ENCODE measurements at regions not wholly inside any gene's neighbourhood (a gene's known extent, or its start where the extent isn't known, plus 50 kb on each side); places are given as distances from the start of the nearest gene placed in this dataset.

DNA sequence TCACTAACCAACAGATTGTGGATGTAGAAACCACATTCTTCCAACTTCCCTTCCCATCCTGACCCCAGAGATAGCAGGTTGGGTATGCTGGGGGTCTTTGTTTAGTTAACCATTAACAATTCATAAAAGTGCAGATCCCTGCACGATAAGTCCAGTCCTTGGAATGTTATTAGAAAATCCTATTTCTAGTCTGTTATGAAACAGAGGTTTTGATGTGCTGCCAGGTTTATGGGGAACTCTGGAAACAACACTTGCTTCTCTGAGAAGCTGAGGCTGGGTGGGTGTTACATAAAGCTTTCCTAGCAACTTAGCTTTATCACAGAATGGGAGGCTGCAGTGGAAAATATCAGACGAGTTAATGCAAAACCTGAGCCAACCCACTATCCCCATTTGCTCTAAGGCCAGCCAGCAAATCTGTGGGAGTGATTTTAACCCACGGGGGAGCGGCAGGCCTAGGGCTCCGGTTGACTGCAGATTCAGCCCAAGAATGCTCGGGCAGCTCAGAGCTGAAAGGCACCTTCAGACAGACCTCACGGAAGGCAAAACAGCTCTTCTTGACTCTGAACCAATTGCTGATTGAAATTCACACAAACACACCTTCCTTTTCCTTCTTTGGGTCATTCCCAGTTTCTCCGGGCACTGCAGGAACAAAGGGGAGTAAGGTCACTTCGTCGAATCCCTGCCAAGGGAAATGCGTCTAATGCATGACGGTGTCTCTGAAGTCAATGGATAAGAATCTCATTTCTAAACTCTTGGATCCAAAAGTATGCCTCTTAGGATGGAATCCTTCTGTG lies 111.7 kb upstream of the IRF2BP2 start (continued):
- TF ChIP-seq, protein P1, sequence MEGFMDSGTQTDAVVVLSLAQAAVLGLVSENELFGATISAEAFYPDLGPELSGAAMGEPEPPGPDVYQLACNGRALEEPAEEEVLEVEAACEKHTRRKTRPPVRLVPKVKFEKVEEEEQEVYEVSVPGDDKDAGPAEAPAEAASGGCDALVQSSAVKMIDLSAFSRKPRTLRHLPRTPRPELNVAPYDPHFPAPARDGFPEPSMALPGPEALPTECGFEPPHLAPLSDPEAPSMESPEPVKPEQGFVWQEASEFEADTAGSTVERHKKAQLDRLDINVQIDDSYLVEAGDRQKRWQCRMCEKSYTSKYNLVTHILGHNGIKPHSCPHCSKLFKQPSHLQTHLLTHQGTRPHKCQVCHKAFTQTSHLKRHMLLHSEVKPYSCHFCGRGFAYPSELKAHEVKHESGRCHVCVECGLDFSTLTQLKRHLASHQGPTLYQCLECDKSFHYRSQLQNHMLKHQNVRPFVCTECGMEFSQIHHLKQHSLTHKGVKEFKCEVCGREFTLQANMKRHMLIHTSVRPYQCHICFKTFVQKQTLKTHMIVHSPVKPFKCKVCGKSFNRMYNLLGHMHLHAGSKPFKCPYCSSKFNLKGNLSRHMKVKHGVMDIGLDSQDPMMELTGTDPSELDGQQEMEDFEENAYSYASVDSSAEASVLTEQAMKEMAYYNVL (CRISPR knock-in tag; IDR thresholded peaks at IDR 0.05; ENCODE audit: borderline replicate concordance), result peak; percentile 84
- no peak for TF ChIP-seq NFIB (CRISPR knock-in tag; IDR thresholded peaks at IDR 0.05; ENCODE audit: borderline replicate concordance)
- TF ChIP-seq IKZF4 (CRISPR knock-in tag; IDR thresholded peaks at IDR 0.05; ENCODE audit: borderline replicate concordance, low read depth, not compliant biosample characterization), result no peak
- peak; percentile 72; the same call in 1 of the 2 replicates for TF ChIP-seq SOX13 (IDR thresholded peaks at IDR 0.05)
- peak in 1 of 2 experiments; percentile 91; a peak in 2 of 4 replicates for TF ChIP-seq SOX13 (CRISPR knock-in tag; conservative IDR thresholded peaks at IDR 0.05 in 1 of 2, IDR thresholded peaks at IDR 0.05 in 1 of 2)
- no peak for TF ChIP-seq ZSCAN30 (CRISPR knock-in tag; IDR thresholded peaks at IDR 0.05)
- no peak for TF ChIP-seq ZNF724P (CRISPR knock-in tag; IDR thresholded peaks at IDR 0.05; ENCODE audit: borderline replicate concordance)
- no peak for TF ChIP-seq ATRX (CRISPR knock-in tag; IDR thresholded peaks at IDR 0.05; ENCODE audit: borderline replicate concordance)
- no peak for TF ChIP-seq U2AF2 (IDR thresholded peaks at IDR 0.05; ENCODE audit: low read depth, low read length)
- peak; percentile 52 for TF ChIP-seq STAG1 (CRISPR knock-in tag; IDR thresholded peaks at IDR 0.05)
- no peak for TF ChIP-seq ZNF205 (CRISPR knock-in tag; IDR thresholded peaks at IDR 0.05)
- TF ChIP-seq YEATS4 (CRISPR knock-in tag; IDR thresholded peaks at IDR 0.05; ENCODE audit: borderline replicate concordance), result peak; percentile 66; the same call in 1 of the 2 replicates
- TF ChIP-seq TCF12 (IDR thresholded peaks at IDR 0.05), result no peak
- no peak; the same call in 1 of the 2 replicates for TF ChIP-seq TCF12 (CRISPR knock-in tag; IDR thresholded peaks at IDR 0.05)
- TF ChIP-seq SETDB1 (CRISPR knock-in tag; IDR thresholded peaks at IDR 0.05; ENCODE audit: borderline replicate concordance), result no peak
- TF ChIP-seq, protein P2, sequence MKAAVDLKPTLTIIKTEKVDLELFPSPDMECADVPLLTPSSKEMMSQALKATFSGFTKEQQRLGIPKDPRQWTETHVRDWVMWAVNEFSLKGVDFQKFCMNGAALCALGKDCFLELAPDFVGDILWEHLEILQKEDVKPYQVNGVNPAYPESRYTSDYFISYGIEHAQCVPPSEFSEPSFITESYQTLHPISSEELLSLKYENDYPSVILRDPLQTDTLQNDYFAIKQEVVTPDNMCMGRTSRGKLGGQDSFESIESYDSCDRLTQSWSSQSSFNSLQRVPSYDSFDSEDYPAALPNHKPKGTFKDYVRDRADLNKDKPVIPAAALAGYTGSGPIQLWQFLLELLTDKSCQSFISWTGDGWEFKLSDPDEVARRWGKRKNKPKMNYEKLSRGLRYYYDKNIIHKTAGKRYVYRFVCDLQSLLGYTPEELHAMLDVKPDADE (CRISPR knock-in tag; IDR thresholded peaks at IDR 0.05), result no peak
- TF ChIP-seq ZNF883 (CRISPR knock-in tag; IDR thresholded peaks at IDR 0.05; ENCODE audit: not compliant biosample characterization), result no peak
- TF ChIP-seq, protein P3, sequence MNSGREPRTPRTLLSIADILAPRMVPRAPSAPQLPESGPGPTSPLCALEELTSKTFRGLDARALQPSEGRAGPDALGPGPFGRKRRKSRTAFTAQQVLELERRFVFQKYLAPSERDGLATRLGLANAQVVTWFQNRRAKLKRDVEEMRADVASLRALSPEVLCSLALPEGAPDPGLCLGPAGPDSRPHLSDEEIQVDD (CRISPR knock-in tag; IDR thresholded peaks at IDR 0.05; ENCODE audit: borderline replicate concordance), result no peak
- 0 out of 2 replicates have a peak, but pooled peaks have one; percentile 47 for TF ChIP-seq MLLT10 (CRISPR knock-in tag; IDR thresholded peaks at IDR 0.05)
- TF ChIP-seq ZFYVE20 (CRISPR knock-in tag; IDR thresholded peaks at IDR 0.05; ENCODE audit: borderline replicate concordance, low read depth), result no peak
